ENCODE measurements at regions not wholly inside any gene's neighbourhood (a gene's known extent, or its start where the extent isn't known, plus 50 kb on each side); places are given as distances from the start of the nearest gene placed in this dataset.

- Histone ChIP-seq H3K9me2 (ENCODE audit: insufficient read depth) (no peaks in the 10 kb centered on the region), H3K4me2 (no peak overlapping the region), H3K27ac (no peak overlapping the region), H3K4me1 (replicated peaks; ENCODE audit: insufficient read depth) (no peaks in the 10 kb centered on the region), H2AFZ (no peak overlapping the region), H3K9me3 (ENCODE audit: insufficient read depth, low read depth) (no peaks in the 10 kb centered on the region), H3F3A (ENCODE audit: insufficient read depth, low read depth) (no peaks in the 10 kb centered on the region), H3K4me3 (no peak overlapping the region), H3K36me3 (ENCODE audit: low read depth) (no peaks in the 10 kb centered on the region), H3K27me3 (ENCODE audit: insufficient read depth, low read depth) (no peaks in the 10 kb centered on the region), H4K20me1 (ENCODE audit: insufficient read depth) (no peaks in the 10 kb centered on the region), H3K79me2 (ENCODE audit: low read depth) (no peaks in the 10 kb centered on the region)
- ChIA-PET POLR2A (ENCODE audit: unreplicated experiment) (no interaction called here), CTCF (no interaction called here)
- TF ChIP-seq CTCF (conservative IDR thresholded peaks at IDR 0.05): no peak
- no peak for TF ChIP-seq EZH2 (IDR thresholded peaks at IDR 0.05; ENCODE audit: low read depth)
- no TSS peak for BruUV-seq (replicated peaks)
- intact Hi-C loops (cut with micrococcal nuclease; ENCODE audit: unreplicated experiment): no loop called here
- no peak for DNase-seq
These were observed 169.9 kb upstream of the POT1 start for GRCh38 chr7:125099519-125099918.

GRCh38 chr7:125098377-125098970 lies 168.8 kb upstream of the POT1 start:
- POLR2A ChIA-PET (ENCODE audit: unreplicated experiment): no interaction called here
- Histone ChIP-seq H2AFZ (no peak overlapping the region), H4K20me1 (ENCODE audit: insufficient read depth) (no peaks in the 10 kb centered on the region), H3K27ac (no peak overlapping the region), H3K9me3 (ENCODE audit: insufficient read depth, low read depth) (no peaks in the 10 kb centered on the region), H3K36me3 (ENCODE audit: low read depth) (no peaks in the 10 kb centered on the region), H3K4me1 (replicated peaks; ENCODE audit: insufficient read depth) (no peaks in the 10 kb centered on the region), H3K79me2 (ENCODE audit: low read depth) (no peaks in the 10 kb centered on the region), H3K4me2 (no peak overlapping the region), H3K4me3 (no peak overlapping the region), H3K9me2 (ENCODE audit: insufficient read depth) (no peaks in the 10 kb centered on the region), H3F3A (ENCODE audit: insufficient read depth, low read depth) (no peaks in the 10 kb centered on the region), H3K27me3 (ENCODE audit: insufficient read depth, low read depth) (no peaks in the 10 kb centered on the region)
- BruUV-seq (replicated peaks): no TSS peak
- TF ChIP-seq CTCF (conservative IDR thresholded peaks at IDR 0.05) (no peak), EZH2 (IDR thresholded peaks at IDR 0.05; ENCODE audit: low read depth) (no peak)
- CTCF ChIA-PET: no interaction called here
- intact Hi-C loops (cut with micrococcal nuclease; ENCODE audit: unreplicated experiment): no loop called here
- DNase-seq: no peak

GRCh38 chr7:125090596-125090995 lies 161.0 kb upstream of the POT1 start:
- Histone ChIP-seq H3K9me3 (ENCODE audit: insufficient read depth, low read depth) (no peaks in the 10 kb centered on the region), H4K20me1 (ENCODE audit: insufficient read depth) (no peaks in the 10 kb centered on the region), H3K4me3 (no peak overlapping the region), H3K4me2 (no peak overlapping the region), H3F3A (ENCODE audit: insufficient read depth, low read depth) (no peaks in the 10 kb centered on the region), H3K27ac (no peak overlapping the region), H3K4me1 (replicated peaks; ENCODE audit: insufficient read depth) (no peaks in the 10 kb centered on the region; the same call in 1 of the 2 replicates), H3K79me2 (ENCODE audit: low read depth) (no peaks in the 10 kb centered on the region), H3K36me3 (ENCODE audit: low read depth) (no peaks in the 10 kb centered on the region), H3K27me3 (ENCODE audit: insufficient read depth, low read depth) (no peaks in the 10 kb centered on the region), H3K9me2 (ENCODE audit: insufficient read depth) (no peaks in the 10 kb centered on the region), H2AFZ (no peak overlapping the region)
- DNase-seq: peak in 1 of 2 experiments; percentile 3
- no TSS peak for BruUV-seq (replicated peaks)
- no peak for TF ChIP-seq CTCF (conservative IDR thresholded peaks at IDR 0.05)
- TF ChIP-seq EZH2 (IDR thresholded peaks at IDR 0.05; ENCODE audit: low read depth): no peak
- ChIA-PET POLR2A (ENCODE audit: unreplicated experiment) (interaction anchor here (0.6 kb wide), 1 partner anchor 902 kb away, joined by 3 read pairs; no protein-coding TSS in a partner anchor), CTCF (no interaction called here)
- intact Hi-C loops (cut with micrococcal nuclease; ENCODE audit: unreplicated experiment): no loop called here
